Upper lobe of left lung (tissue), 6 donors: ENCODE measurements at regions not wholly inside any gene's neighbourhood (a gene's known extent, or its start where the extent isn't known, plus 50 kb on each side); places are given as distances from the start of the nearest gene placed in this dataset.

Experiments
- ATAC-seq, 2 donors: fragments of 200-7000 bp; cut with Tn5 transposase; one replicate each; pipeline ENCODE4 v1.9.1; 2022; ENCODE audit warnings: mild to moderate bottlenecking in 2 of 2, moderate library complexity in 2 of 2; ENCODE audit not compliant: low FRiP score in 2 of 2
- DNase-seq, 2 donors: peaks; one replicate each; pipeline ENCODE4 v3.0.0-alpha.2; 2019 to 2020
- H3K27ac ChIP-seq, 4 donors: fragments of 200-600 bp; sonication (generic); one replicate each; pipeline ENCODE4 v1.5.1; 2016 to 2019
- H3K27me3 ChIP-seq, 4 donors: fragments of 200-600 bp; sonication (generic); one replicate each; pipeline ENCODE4 v1.5.1; 2017 to 2019
- H3K36me3 ChIP-seq, 4 donors: fragments of 200-600 bp; sonication (generic); one replicate each; pipeline ENCODE4 v1.5.1; 2016 to 2019
- H3K4me1 ChIP-seq, 4 donors: fragments of 200-600 bp; sonication (generic); one replicate each; pipeline ENCODE4 v1.5.1; 2018 to 2019
- H3K4me3 ChIP-seq, 4 donors: fragments of 200-600 bp; sonication (generic); one replicate each; pipeline ENCODE4 v1.5.1; 2017 to 2019; ENCODE audit warnings: mild to moderate bottlenecking in 2 of 4, moderate library complexity in 1 of 4
- H3K9me3 ChIP-seq, 4 donors: fragments of 200-600 bp; sonication (generic); one replicate each; pipeline ENCODE4 v1.5.1; 2018 to 2019
- CTCF ChIP-seq, 6 experiments: fragments of 450-650 bp in 4 of 6; fragments of 200-600 bp in 2 of 6; sonication (generic) in 2 of 6; IDR thresholded peaks; one replicate each; pipeline ENCODE4 v1.5.1; 2016 to 2019; ENCODE audit warnings: antibody characterized with exemption in 6 of 6
- EP300 ChIP-seq, 4 donors: sonication (generic); formaldehyde crosslinking; IDR thresholded peaks; one replicate each; pipeline ENCODE4 v1.5.1; 2017; ENCODE audit warnings: antibody characterized with exemption in 4 of 4, control low read depth in 2 of 4
- POLR2A ChIP-seq, 4 donors: fragments of 450-650 bp; IDR thresholded peaks; one replicate each; pipeline ENCODE4 v1.5.1; 2016 to 2017; ENCODE audit warnings: antibody characterized with exemption in 4 of 4, mild to moderate bottlenecking in 2 of 4
- POLR2AphosphoS5 ChIP-seq, 2 donors: sonication (generic); formaldehyde crosslinking; IDR thresholded peaks; one replicate each; pipeline ENCODE4 v1.5.1; 2017; ENCODE audit warnings: antibody characterized with exemption in 2 of 2
- WGBS, 2 donors: methylation state at CpG; one replicate each; pipeline ENCODE4 v1.1.5; 2017 to 2018; 5-methylcytosine and 5-hydroxymethylcytosine counted together
- donor health status: DM: no; HTN: no; CAD: no; lungs with moderate emphysema.
- donor health status: DM: no; HTN: yes; CAD: no; lungs with severe emphysema.

- Histone ChIP-seq H3K4me1 (no peaks in the 10 kb centered on the region), H3K27me3 (no peaks in the 10 kb centered on the region), H3K4me3 (no peak overlapping the region), H3K36me3 (no peaks in the 10 kb centered on the region), H3K27ac (no peak overlapping the region), H3K9me3 (peaks cover 0 to 12% (median 2%) of the 10 kb centered on the region in 4 donors)
- no peak for DNase-seq
- ATAC-seq: no peak
- TF ChIP-seq POLR2AphosphoS5 (IDR thresholded peaks at IDR 0.05) (no peak), POLR2A (IDR thresholded peaks at IDR 0.05) (no peak), CTCF (IDR thresholded peaks at IDR 0.05) (no peak), EP300 (IDR thresholded peaks at IDR 0.05) (no peak)
- WGBS, 2 donors: 86 to 91% methylated on average over 4 of the region's 4 CpGs
These were observed 426.9 kb downstream of the HTR1B start for GRCh38 chr6:77036400-77036799.

GRCh38 chr6:77034161-77034560 is 429.1 kb downstream of the HTR1B start:
- no peak for ATAC-seq

GRCh38 chr6:77030929-77031674 is 432.2 kb downstream of the HTR1B start:
- no peaks in the 10 kb centered on the region for H3K27me3 ChIP-seq
- no peaks in the 10 kb centered on the region for H3K36me3 ChIP-seq
- H3K9me3 ChIP-seq: no peaks in the 10 kb centered on the region
- H3K4me1 ChIP-seq: no peaks in the 10 kb centered on the region
- ATAC-seq (no peak), DNase-seq (no peak)
- 80% methylated on average over 7 of the region's 7 CpGs for WGBS, 2 donors
- no peak for TF ChIP-seq POLR2A (IDR thresholded peaks at IDR 0.05)
- no peak for TF ChIP-seq POLR2AphosphoS5 (IDR thresholded peaks at IDR 0.05)
- H3K27ac ChIP-seq: no peak overlapping the region
- H3K4me3 ChIP-seq: no peak overlapping the region

More at GRCh38 chr6:77034161-77034560, 429.1 kb downstream of the HTR1B start:
- Histone ChIP-seq H3K27me3 (no peaks in the 10 kb centered on the region), H3K9me3 (peaks cover 0 to 12% (median 2%) of the 10 kb centered on the region in 4 donors), H3K36me3 (no peaks in the 10 kb centered on the region), H3K4me3 (no peak overlapping the region), H3K27ac (no peak overlapping the region), H3K4me1 (no peaks in the 10 kb centered on the region)
- TF ChIP-seq CTCF (IDR thresholded peaks at IDR 0.05) (no peak), POLR2AphosphoS5 (IDR thresholded peaks at IDR 0.05) (no peak), POLR2A (IDR thresholded peaks at IDR 0.05) (no peak), EP300 (IDR thresholded peaks at IDR 0.05) (no peak)
- WGBS, 2 donors: 35 to 43% methylated on average over 4 to 5 of the region's 5 CpGs
- DNase-seq: no peak

GRCh38 chr6:77026341-77026740 is 436.9 kb downstream of the HTR1B start:
- WGBS, 2 donors: 65 to 79% methylated on average over 2 of the region's 2 CpGs
- ATAC-seq (no peak), DNase-seq (no peak)
- Histone ChIP-seq H3K27me3 (no peaks in the 10 kb centered on the region), H3K36me3 (no peaks in the 10 kb centered on the region), H3K9me3 (no peaks in the 10 kb centered on the region), H3K4me1 (no peaks in the 10 kb centered on the region), H3K27ac (no peak overlapping the region), H3K4me3 (no peak overlapping the region)
- TF ChIP-seq EP300 (IDR thresholded peaks at IDR 0.05) (no peak), POLR2AphosphoS5 (IDR thresholded peaks at IDR 0.05) (no peak), CTCF (IDR thresholded peaks at IDR 0.05) (no peak), POLR2A (IDR thresholded peaks at IDR 0.05) (no peak)

GRCh38 chr6:77025736-77026223 is 437.5 kb downstream of the HTR1B start:
- no peak for DNase-seq

More at GRCh38 chr6:77025736-77026223, 437.5 kb downstream of the HTR1B start:
- Histone ChIP-seq H3K27me3 (no peaks in the 10 kb centered on the region), H3K27ac (no peak overlapping the region), H3K36me3 (no peaks in the 10 kb centered on the region), H3K4me1 (no peaks in the 10 kb centered on the region), H3K9me3 (no peaks in the 10 kb centered on the region), H3K4me3 (no peak overlapping the region)
- TF ChIP-seq POLR2A (IDR thresholded peaks at IDR 0.05): no peak
- TF ChIP-seq EP300 (IDR thresholded peaks at IDR 0.05): no peak
- no peak for TF ChIP-seq CTCF (IDR thresholded peaks at IDR 0.05)
- TF ChIP-seq POLR2AphosphoS5 (IDR thresholded peaks at IDR 0.05): no peak
- ATAC-seq: no peak
- 86 to 91% methylated on average over 3 of the region's 3 CpGs for WGBS, 2 donors
